NCI-H524 treated with DMSO at 0.1 percent for 48 hours (cell line): ENCODE measurements at regions not wholly inside any gene's neighbourhood (a gene's known extent, or its start where the extent isn't known, plus 50 kb on each side); places are given as distances from the start of the nearest gene placed in this dataset.

Source experiments
- DNase-seq: peaks from one replicate; lab custom pipeline; 2025; lab: John Stamatoyannopoulos, UW

DNA sequence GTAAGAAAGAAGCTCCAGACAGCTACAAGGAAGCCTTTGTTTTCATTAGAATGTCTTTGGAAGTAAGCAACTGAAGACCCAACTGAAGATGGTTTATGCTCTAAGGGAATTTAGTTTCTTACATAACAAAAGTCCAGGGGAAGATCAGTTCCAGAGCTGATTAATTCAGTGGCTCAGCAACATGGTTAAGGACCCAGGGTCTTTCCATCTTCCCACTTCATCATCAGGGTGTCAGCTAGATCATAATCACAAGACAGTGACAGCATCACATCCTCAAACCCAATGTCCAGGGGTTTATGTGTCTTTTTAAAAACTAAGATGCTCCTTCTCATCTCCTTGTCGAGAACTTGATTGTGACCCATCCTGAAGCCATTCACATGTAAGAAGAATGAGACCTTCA, 119.7 kb upstream of the PRDM1 start:
- no peak for DNase-seq

- DNase-seq = no peak
Measured at GRCh38 chr6:105964979-105965760, 121.0 kb upstream of the PRDM1 start.

DNA sequence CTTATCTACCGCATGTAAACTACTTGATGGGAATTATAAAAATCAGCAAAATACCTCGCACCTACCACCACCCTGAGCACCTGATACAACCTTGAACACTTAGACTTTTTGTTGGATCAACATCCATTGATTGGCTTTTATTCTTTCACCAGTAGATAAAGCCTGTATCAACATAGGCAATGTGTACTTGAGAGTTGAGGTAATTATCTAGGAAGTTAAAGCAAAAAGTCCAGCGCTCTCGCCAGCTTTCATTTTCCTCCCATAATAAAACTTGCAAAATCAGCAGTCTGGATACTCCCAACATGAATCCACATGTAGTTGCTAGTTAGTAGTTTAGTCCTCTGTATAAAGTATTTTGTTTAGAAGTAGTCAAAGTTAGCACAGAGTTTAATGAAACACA, 132.0 kb upstream of the PRDM1 start:
- DNase-seq = no peak

DNA sequence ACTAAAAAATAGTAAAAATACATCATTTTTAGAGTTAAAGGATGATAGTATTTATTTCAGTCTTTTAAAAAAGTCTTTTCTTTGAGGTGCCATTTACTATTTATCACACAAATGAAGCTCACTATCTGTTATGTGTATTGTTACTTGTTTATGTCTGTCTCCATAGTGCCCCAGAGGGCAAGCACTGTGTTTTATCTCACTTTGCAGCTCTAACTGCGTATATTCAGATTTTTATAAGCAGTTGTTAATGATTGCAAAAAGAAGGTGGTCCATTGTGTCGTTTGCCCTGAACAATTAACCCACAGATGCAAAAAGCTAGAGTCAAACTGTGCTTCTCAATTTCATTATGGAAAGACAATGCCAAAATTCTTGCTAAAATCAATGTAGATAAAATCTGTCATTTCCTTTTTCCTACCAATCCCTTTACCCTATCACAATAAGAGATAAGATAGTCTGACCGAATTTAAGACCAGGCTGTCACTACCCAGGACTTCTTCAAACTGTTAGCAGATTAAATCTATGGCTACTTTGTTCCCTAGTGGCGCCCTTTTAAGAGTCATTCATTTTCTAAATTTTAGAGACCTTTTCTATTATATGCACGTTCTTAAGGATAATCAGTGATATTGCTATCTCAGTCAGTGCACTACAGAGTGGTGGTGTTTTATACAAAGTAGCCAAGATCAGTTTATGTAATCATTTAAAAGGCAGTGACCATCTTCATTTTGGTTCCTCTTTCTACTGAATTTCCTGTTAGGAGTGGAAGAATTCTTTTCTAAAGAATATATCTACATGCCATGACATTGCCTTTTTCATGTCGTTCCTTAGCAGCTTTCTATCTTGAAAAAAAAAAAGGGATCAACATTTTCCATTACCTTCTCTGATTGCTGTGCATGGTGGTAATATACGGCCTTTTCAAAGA, 133.1 kb upstream of the PRDM1 start:
- DNase-seq = no peak

DNA sequence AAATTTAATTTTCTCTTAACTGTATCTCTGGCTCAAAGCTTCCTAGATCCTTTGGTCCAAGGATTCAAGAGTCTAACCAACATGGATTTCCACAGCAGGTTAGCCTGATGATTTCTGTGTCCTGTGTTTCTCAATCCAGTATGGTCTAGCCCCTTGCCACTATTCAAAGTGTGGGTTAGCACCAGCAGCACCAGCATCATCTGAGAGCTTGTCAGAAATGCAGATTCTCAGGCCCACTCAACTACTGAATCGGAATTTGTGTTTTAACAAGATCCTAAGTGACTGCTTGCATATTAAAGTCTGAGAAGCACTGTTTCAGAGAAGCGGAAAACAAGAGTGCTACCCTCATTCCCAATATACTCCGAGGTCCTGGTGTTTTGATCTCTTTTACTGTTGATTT, 133.8 kb upstream of the PRDM1 start:
- DNase-seq = no peak

DNA sequence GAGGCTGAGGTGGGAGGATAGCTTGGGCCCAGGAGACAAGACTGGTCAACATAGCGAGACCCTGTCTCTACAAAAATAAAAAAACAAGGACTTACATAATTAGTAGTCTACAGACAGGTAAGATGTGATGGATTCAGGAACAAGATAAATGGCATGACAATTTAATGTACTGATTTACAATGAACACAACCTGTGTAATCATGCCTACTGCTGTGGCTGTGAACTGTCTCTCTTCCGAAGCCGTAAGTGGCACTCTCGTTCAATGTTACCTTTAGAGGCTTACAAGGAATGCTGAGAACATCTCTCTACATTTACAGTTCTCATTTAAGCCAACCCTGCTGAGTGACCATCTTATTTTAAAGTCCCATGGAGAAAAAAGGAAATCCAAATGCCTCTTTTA, 134.8 kb upstream of the PRDM1 start:
- DNase-seq = no peak

DNA sequence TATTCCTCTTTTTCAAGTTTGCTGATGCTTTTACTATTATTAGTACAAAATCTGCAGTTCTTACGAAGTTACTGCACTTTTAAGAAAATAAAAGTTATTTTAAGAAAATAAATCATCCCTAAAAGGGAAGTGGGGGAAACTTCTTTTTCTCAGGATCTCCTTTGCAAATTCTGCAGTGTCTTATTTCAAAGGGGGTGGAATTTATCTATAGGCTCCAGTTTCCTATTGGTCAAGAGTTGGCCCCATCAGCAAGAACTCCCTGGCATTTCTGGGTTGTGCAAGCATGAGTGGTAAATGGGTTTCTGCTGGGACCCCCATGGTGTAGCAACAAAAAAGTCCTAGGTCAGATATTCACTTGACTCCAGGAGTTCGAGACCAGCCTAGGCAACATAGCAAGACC, 136.3 kb upstream of the PRDM1 start:
- no peak for DNase-seq

DNA sequence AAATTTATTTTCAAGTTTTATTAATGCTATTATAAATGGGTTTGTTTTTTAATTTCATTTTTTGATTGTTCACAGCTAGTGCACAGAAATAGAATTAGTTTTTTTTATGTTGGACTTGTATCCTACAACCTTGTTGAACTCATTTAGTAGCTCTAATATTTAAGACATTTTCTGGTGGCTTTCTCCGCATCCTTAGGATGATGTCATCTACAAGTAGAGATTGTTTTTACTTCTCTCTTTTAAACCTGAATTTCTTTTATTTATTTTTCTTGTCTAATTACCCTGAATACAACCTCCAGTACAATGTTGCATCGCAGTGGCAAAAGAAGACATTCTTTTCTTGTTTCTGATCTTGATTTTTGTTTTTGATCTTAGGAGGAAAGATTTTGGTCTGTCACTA, 142.6 kb upstream of the PRDM1 start:
- DNase-seq = no peak

DNA sequence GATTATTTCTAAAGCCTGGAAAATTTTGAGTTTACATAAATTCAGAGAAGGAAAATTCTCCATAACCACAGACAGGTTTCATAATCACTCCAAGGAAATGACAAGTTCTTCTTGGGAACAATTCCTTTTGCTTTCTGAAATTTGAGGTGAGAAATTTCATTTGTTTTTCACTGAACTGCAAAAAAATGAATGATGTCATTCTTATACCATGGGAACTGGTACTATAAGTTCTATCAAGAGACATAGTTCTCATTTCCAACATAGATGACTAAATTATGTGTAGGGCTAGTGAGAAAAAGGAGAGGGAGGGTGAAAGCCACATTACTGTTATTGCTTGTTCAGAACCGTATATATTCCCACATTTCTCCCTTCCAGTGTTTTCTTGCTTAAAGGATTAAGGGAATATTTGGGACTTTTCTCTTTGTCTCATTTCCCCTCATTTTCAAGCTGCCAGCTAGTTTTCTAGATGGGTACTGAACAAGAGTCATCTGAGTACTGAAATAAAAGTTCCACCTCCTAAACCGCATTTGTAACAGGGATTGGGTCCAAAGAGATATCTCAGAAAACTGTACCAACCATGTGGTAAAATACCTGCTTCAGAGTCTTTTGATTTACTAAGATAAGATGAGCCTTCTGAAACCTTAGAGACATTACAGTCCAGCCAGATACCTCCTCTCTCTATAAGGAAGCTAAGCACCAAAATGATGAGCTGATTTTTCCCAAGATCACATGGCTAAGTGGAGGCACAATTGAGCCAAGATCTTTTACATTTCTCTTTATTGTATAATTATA, 144.3 kb upstream of the PRDM1 start:
- no peak for DNase-seq

- no peak for DNase-seq
Measured at GRCh38 chr6:105940990-105941389, 145.1 kb upstream of the PRDM1 start.

- DNase-seq = no peak
Measured at GRCh38 chr6:105936972-105937371, 149.2 kb upstream of the PRDM1 start.

- DNase-seq = no peak
Measured at GRCh38 chr6:105935416-105935815, 150.7 kb upstream of the PRDM1 start.

- no peak for DNase-seq
Measured at GRCh38 chr6:105934708-105935107, 151.4 kb upstream of the PRDM1 start.

- no peak for DNase-seq
Measured at GRCh38 chr6:105932440-105932839, 153.7 kb upstream of the PRDM1 start.

DNA sequence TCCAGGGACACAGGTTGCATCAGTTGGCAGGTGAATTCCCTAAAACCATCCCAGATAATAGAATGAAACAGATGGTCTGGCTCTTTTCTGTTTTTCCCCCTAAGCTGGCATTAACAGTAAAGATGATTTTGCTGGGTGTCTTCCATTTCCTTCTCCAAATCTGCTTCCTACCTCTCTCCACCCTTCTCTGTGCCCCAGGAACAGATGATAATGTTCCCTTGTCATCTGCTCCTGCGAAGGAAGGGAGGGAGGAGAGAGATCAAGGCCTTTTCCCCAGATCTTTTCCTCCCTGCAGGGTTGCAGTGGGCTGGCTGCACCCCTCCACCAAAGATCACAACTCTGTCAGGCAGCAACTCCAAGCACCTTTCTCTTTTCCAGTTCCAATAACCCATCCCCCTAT, 156.5 kb upstream of the PRDM1 start:
- peak; percentile 10 for DNase-seq

DNA sequence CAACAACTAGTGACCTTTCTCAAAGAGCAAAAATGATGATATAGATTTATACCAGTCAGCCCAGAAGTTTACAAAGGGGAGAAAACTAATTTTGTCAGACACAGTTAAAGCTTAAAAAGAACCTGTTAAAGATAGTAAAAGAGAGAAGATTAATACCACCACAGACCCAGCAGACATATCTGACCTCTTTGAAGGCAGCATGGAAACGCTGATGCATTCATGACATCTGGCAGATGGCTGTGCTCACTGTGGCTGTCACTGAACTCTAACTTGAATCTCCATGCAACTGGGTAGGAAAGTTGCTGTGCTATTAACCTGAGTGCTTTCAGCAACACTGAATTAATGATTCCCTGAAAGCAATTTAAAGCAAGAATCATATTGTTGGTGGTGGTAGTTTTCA, 159.8 kb upstream of the PRDM1 start:
- DNase-seq = no peak

DNA sequence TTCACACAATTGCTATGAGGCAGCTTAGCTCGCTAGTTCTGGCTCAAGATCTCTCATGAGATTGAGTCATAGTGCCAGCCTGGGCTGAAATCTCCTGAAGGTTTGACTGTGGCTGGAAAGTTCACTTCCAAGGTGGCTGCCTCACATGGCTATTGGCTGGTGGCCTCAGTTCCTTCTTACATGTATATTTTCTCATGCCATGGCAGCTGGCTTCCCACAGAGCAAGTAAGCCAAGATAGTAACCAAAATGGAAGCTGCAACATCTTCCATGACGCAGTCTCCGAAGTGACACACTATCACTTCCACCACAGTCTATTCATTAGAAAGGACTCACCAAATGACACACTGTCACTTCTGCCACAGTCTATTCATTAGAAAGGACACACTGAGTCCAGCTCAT, 160.4 kb upstream of the PRDM1 start:
- no peak for DNase-seq

- no peak for DNase-seq
Measured at GRCh38 chr6:105921781-105922180, 164.4 kb upstream of the PRDM1 start.

- DNase-seq = no peak
Measured at GRCh38 chr6:105920071-105920470, 166.1 kb upstream of the PRDM1 start.

- no peak for DNase-seq
Measured at GRCh38 chr6:105917038-105917695, 169.0 kb upstream of the PRDM1 start.

DNA sequence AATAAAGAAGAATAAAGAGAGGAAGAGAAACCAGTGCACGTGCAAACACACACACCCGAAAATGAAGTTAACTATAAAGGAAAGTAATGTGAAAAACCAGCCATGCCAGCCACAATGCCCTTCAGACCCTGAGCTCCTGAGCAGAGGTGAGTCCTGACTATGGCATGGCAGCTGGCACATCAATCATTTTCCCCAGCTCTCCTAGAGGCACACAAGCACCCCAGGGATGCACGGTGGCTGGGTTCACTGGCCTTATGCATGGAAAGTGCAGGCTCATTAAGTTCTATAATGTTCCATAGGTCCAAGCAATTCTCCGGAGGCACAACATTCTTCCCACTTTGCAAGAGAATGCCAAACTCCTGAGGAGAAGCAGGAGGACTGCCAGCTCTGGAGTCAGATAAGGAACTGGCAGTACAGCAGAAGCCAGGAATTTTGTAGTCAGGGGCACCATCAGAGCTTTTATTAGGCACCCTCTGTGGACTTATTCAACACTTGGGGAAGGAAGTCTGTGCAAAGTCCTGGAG, 175.0 kb upstream of the PRDM1 start:
- no peak for DNase-seq

DNA sequence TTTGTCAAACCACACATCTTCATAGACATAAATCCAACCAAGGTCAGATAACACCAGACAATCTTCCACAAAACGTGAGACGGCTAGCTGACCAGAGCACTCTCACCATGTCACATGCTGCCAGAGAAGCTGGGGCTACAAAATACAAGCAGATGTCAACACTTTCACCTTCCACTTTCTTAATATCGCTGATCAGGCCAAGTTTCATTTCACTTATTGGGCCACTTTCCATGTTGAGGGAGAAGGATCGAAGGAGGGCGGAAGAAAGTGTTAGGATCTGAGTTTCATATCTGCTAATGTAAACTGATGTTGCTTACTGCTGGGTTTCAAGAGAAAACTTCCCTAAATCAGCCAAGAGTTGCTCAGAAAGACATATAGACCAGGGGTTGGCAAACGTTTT, 177.0 kb upstream of the PRDM1 start:
- no peak for DNase-seq
